Right atrium auricular region (tissue), 2 donors: ENCODE measurements at regions not wholly inside any gene's neighbourhood (a gene's known extent, or its start where the extent isn't known, plus 50 kb on each side); places are given as distances from the start of the nearest gene placed in this dataset.

Experiments
- DNase-seq: peaks from one replicate; pipeline ENCODE4 v3.0.0-alpha.2; 2019; ENCODE audit warnings: low spot score
- H3K27ac ChIP-seq, 2 donors: fragments of 200-600 bp; sonication (generic); 1 replicate in 1 of 2; 2 replicates in 1 of 2; pipeline ENCODE4 v1.5.1; 2016 to 2019
- H3K27me3 ChIP-seq, 2 donors: fragments of 200-600 bp; sonication (generic); one replicate each; pipeline versions ENCODE4 v1.5.1 to v1.6.0; 2017 to 2019
- H3K36me3 ChIP-seq: fragments of 200-600 bp; sonication (generic); one replicate; pipeline ENCODE4 v1.5.1; 2016
- H3K4me1 ChIP-seq, 2 donors: fragments of 200-600 bp; sonication (generic); one replicate each; pipeline versions ENCODE4 v1.5.1 to v1.6.0; 2017 to 2019
- H3K4me3 ChIP-seq, 2 donors: fragments of 200-600 bp; sonication (generic); 1 replicate in 1 of 2; 2 replicates in 1 of 2; pipeline ENCODE4 v1.5.1; 2017 to 2019; ENCODE audit warnings: mild to moderate bottlenecking in 1 of 2, moderate library complexity in 1 of 2
- H3K9me3 ChIP-seq, 2 donors: fragments of 200-600 bp; sonication (generic); one replicate each; pipeline ENCODE4 v1.5.1; 2019
- CTCF ChIP-seq, 2 donors: fragments of 200-600 bp; sonication (generic); IDR thresholded peaks; one replicate each; pipeline ENCODE4 v1.5.1; 2019; ENCODE audit warnings: antibody characterized with exemption in 2 of 2

GRCh38 chr6:130625825-130626527 is 201.2 kb upstream of the SMLR1 start:
- Histone ChIP-seq H3K36me3 (no peaks in the 10 kb centered on the region), H3K9me3 (peaks cover 0 to 9% of the 10 kb centered on the region in 2 donors), H3K4me3 (no peak overlapping the region), H3K4me1 (no peaks in the 10 kb centered on the region), H3K27ac (no peak overlapping the region), H3K27me3 (no peaks in the 10 kb centered on the region)
- no peak for DNase-seq
- TF ChIP-seq CTCF (IDR thresholded peaks at IDR 0.05), result no peak

GRCh38 chr6:130628862-130629261 is 198.3 kb upstream of the SMLR1 start:
- Histone ChIP-seq H3K4me3 (no peak overlapping the region), H3K27me3 (no peaks in the 10 kb centered on the region), H3K9me3 (no peaks in the 10 kb centered on the region), H3K4me1 (no peaks in the 10 kb centered on the region), H3K36me3 (no peaks in the 10 kb centered on the region), H3K27ac (no peak overlapping the region)
- no peak for DNase-seq
- TF ChIP-seq CTCF (IDR thresholded peaks at IDR 0.05), result no peak

GRCh38 chr6:130629640-130630039 is 197.6 kb upstream of the SMLR1 start:
- DNase-seq, result no peak
- no peaks in the 10 kb centered on the region for H3K36me3 ChIP-seq
- no peak for TF ChIP-seq CTCF (IDR thresholded peaks at IDR 0.05)

GRCh38 chr6:130632277-130632676 is 194.9 kb upstream of the SMLR1 start:
- Histone ChIP-seq H3K4me1 (no peaks in the 10 kb centered on the region), H3K27me3 (no peaks in the 10 kb centered on the region), H3K27ac (no peak overlapping the region), H3K9me3 (peaks cover 0 to 6% of the 10 kb centered on the region in 2 donors), H3K36me3 (no peaks in the 10 kb centered on the region), H3K4me3 (no peak overlapping the region)
- TF ChIP-seq CTCF (IDR thresholded peaks at IDR 0.05), result no peak
- DNase-seq, result no peak

More at GRCh38 chr6:130629640-130630039, 197.6 kb upstream of the SMLR1 start:
- H3K9me3 ChIP-seq, result no peaks in the 10 kb centered on the region
- H3K27me3 ChIP-seq, result no peaks in the 10 kb centered on the region
- no peaks in the 10 kb centered on the region for H3K4me1 ChIP-seq
- H3K4me3 ChIP-seq, result no peak overlapping the region
- no peak overlapping the region for H3K27ac ChIP-seq

- Histone ChIP-seq H3K9me3 (peaks cover 0 to 6% of the 10 kb centered on the region in 2 donors), H3K4me1 (no peaks in the 10 kb centered on the region), H3K27me3 (no peaks in the 10 kb centered on the region), H3K4me3 (no peak overlapping the region), H3K27ac (no peak overlapping the region), H3K36me3 (no peaks in the 10 kb centered on the region)
- DNase-seq, result no peak
- TF ChIP-seq CTCF (IDR thresholded peaks at IDR 0.05), result no peak
Observed at GRCh38 chr6:130632897-130633296, 194.3 kb upstream of the SMLR1 start.

GRCh38 chr6:130643361-130643760 is 183.8 kb upstream of the SMLR1 start:
- Histone ChIP-seq H3K4me3 (no peak overlapping the region), H3K4me1 (no peaks in the 10 kb centered on the region), H3K27ac (no peak overlapping the region), H3K27me3 (no peaks in the 10 kb centered on the region), H3K9me3 (peaks cover 0 to 20% of the 10 kb centered on the region in 2 donors), H3K36me3 (no peaks in the 10 kb centered on the region)
- DNase-seq, result no peak
- TF ChIP-seq CTCF (IDR thresholded peaks at IDR 0.05), result no peak
